ENCODE measurements at regions not wholly inside any gene's neighbourhood (a gene's known extent, or its start where the extent isn't known, plus 50 kb on each side); places are given as distances from the start of the nearest gene placed in this dataset.

DNA sequence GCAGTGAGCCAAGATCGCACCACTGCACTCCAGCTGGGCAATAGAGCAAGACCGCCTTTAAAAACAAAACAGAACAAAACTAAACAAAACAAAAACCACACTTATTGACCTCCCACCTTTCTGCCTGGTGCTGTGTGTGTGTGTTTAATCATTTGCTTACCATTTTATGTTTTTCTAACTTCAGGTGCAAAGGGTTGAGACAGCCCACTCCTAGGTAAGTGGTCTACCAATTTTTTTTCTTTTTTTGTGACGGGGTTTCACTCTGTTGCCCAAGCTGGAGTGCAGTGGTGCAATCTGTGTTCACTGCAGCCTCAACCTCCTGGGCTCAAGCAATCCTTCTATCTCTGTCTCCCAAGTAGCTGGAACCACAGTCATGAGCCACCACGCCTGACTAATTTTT is 65.8 kb downstream of the SALL1 start:
- in situ Hi-C loops (cut with MboI; ENCODE audit: low sequenced_read_pairs): no loop called here
- Histone ChIP-seq H3K4ac (ENCODE audit: low read depth, low read length) (no peak overlapping the region), H3K9me1 (ENCODE audit: insufficient read depth, low read length) (no peaks in the 10 kb centered on the region), H2AK5ac (ENCODE audit: low read depth, low read length) (no peak overlapping the region), H2BK20ac (ENCODE audit: low read depth, low read length) (no peak overlapping the region), H3K56ac (ENCODE audit: extremely low read depth, insufficient read depth, low read length) (no peak overlapping the region), H2BK15ac (ENCODE audit: low read depth, low read length) (no peak overlapping the region), H3K14ac (replicated peaks; ENCODE audit: low read depth, low read length) (no peak overlapping the region), H3K79me1 (ENCODE audit: low read depth in 1 of 2, low read length in 2 of 2) (no peaks in the 10 kb centered on the region), H2BK5ac (ENCODE audit: low read depth, low read length, poor library complexity, severe bottlenecking) (no peak overlapping the region), H3K9me3 (ENCODE audit: control insufficient read depth, insufficient read depth, low read length) (no peaks in the 10 kb centered on the region; the same call in 1 of the 2 replicates), H3K23ac (ENCODE audit: low read depth, low read length) (no peak overlapping the region), H2AK9ac (replicated peaks; ENCODE audit: low read depth, low read length, poor library complexity) (no peak overlapping the region), H4K91ac (ENCODE audit: insufficient read depth, low read depth, low read length) (no peak overlapping the region), H3K36me3 (ENCODE audit: control insufficient read depth, insufficient read depth, low read length) (no peaks in the 10 kb centered on the region), H2AFZ (replicated peaks; ENCODE audit: low read length, poor library complexity) (no peak overlapping the region), H3K4me1 (ENCODE audit: control insufficient read depth, insufficient read depth, low read length) (no peaks in the 10 kb centered on the region), H3K9ac (ENCODE audit: low read depth, low read length) (no peak overlapping the region), H4K5ac (ENCODE audit: low read depth, low read length) (no peak overlapping the region), H3K18ac (ENCODE audit: low read depth, low read length) (no peak overlapping the region), H3K4me2 (ENCODE audit: low read depth, low read length) (no peak overlapping the region), H4K20me1 (ENCODE audit: insufficient read depth, low read length) (no peaks in the 10 kb centered on the region), H3K27me3 (ENCODE audit: control insufficient read depth, insufficient read depth, low read length) (no peaks in the 10 kb centered on the region), H2BK120ac (ENCODE audit: low read depth, low read length) (no peak overlapping the region), H3K4me3 (ENCODE audit: insufficient read depth, low read depth, low read length) (no peak overlapping the region), H4K8ac (ENCODE audit: low read depth in 2 of 2, low read length in 2 of 2) (no peak overlapping the region), H3K27ac (ENCODE audit: insufficient read depth, low read length) (no peak overlapping the region)
- TF ChIP-seq NFE2L2 (IDR thresholded peaks at IDR 0.05; ENCODE audit: low read depth, low read length): no peak
- TF ChIP-seq CHD1 (IDR thresholded peaks at IDR 0.05; ENCODE audit: low read depth, low read length): no peak
- TF ChIP-seq MAZ (IDR thresholded peaks at IDR 0.05; ENCODE audit: borderline replicate concordance, low read depth, low read length): no peak
- TF ChIP-seq, protein P1, sequence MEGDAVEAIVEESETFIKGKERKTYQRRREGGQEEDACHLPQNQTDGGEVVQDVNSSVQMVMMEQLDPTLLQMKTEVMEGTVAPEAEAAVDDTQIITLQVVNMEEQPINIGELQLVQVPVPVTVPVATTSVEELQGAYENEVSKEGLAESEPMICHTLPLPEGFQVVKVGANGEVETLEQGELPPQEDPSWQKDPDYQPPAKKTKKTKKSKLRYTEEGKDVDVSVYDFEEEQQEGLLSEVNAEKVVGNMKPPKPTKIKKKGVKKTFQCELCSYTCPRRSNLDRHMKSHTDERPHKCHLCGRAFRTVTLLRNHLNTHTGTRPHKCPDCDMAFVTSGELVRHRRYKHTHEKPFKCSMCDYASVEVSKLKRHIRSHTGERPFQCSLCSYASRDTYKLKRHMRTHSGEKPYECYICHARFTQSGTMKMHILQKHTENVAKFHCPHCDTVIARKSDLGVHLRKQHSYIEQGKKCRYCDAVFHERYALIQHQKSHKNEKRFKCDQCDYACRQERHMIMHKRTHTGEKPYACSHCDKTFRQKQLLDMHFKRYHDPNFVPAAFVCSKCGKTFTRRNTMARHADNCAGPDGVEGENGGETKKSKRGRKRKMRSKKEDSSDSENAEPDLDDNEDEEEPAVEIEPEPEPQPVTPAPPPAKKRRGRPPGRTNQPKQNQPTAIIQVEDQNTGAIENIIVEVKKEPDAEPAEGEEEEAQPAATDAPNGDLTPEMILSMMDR (conservative IDR thresholded peaks at IDR 0.05; ENCODE audit: low read depth, low read length): no peak
- no peak for TF ChIP-seq MXI1 (IDR thresholded peaks at IDR 0.05; ENCODE audit: borderline replicate concordance, low read depth, low read length)
- no peak for TF ChIP-seq RCOR1 (IDR thresholded peaks at IDR 0.05; ENCODE audit: insufficient replicate concordance, low read length)
- no peak for TF ChIP-seq RAD21 (IDR thresholded peaks at IDR 0.05; ENCODE audit: low read length)
- TF ChIP-seq RFX5 (IDR thresholded peaks at IDR 0.05; ENCODE audit: low read depth, low read length): no peak
- TF ChIP-seq MAFK (IDR thresholded peaks at IDR 0.05; ENCODE audit: low read depth, low read length): no peak
- no peak for TF ChIP-seq BHLHE40 (IDR thresholded peaks at IDR 0.05; ENCODE audit: low read depth, low read length)
- TF ChIP-seq, protein P2, sequence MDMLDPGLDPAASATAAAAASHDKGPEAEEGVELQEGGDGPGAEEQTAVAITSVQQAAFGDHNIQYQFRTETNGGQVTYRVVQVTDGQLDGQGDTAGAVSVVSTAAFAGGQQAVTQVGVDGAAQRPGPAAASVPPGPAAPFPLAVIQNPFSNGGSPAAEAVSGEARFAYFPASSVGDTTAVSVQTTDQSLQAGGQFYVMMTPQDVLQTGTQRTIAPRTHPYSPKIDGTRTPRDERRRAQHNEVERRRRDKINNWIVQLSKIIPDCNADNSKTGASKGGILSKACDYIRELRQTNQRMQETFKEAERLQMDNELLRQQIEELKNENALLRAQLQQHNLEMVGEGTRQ (IDR thresholded peaks at IDR 0.05; ENCODE audit: low read depth, low read length): no peak
- TF ChIP-seq CEBPB (IDR thresholded peaks at IDR 0.05; ENCODE audit: low read depth, low read length): no peak
- TF ChIP-seq POLR2A (IDR thresholded peaks at IDR 0.05; ENCODE audit: low read depth, low read length): no peak
- TF ChIP-seq, protein P3, sequence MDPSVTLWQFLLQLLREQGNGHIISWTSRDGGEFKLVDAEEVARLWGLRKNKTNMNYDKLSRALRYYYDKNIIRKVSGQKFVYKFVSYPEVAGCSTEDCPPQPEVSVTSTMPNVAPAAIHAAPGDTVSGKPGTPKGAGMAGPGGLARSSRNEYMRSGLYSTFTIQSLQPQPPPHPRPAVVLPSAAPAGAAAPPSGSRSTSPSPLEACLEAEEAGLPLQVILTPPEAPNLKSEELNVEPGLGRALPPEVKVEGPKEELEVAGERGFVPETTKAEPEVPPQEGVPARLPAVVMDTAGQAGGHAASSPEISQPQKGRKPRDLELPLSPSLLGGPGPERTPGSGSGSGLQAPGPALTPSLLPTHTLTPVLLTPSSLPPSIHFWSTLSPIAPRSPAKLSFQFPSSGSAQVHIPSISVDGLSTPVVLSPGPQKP (IDR thresholded peaks at IDR 0.05; ENCODE audit: borderline replicate concordance, low read depth, low read length): no peak
- no peak for TF ChIP-seq SMC3 (IDR thresholded peaks at IDR 0.05; ENCODE audit: low read depth, low read length)
- no peak for TF ChIP-seq FOS (IDR thresholded peaks at IDR 0.05; ENCODE audit: low read depth, low read length)
- dilution Hi-C loops (cut with HindIII; ENCODE audit: low sequenced_read_pairs, unreplicated experiment): no loop called here
- no peak for DNase-seq
- no peak for ATAC-seq (ENCODE audit: low read depth)
- POLR2A ChIA-PET (ENCODE audit: unreplicated experiment): no interaction called here
- no TSS peak for BruUV-seq (replicated peaks)
- no CpG with 5 or more reads among the region's 4 CpGs for WGBS, 2 experiments (ENCODE audit: extremely low coverage in 2 of 2, insufficient read length in 1 of 2)
- CTCF ChIA-PET: no interaction called here
- intact Hi-C loops (cut with micrococcal nuclease): no loop called here

Measured in IMR-90 (cell line).